ENCODE measurements at regions not wholly inside any gene's neighbourhood (a gene's known extent, or its start where the extent isn't known, plus 50 kb on each side); places are given as distances from the start of the nearest gene placed in this dataset.

DNA sequence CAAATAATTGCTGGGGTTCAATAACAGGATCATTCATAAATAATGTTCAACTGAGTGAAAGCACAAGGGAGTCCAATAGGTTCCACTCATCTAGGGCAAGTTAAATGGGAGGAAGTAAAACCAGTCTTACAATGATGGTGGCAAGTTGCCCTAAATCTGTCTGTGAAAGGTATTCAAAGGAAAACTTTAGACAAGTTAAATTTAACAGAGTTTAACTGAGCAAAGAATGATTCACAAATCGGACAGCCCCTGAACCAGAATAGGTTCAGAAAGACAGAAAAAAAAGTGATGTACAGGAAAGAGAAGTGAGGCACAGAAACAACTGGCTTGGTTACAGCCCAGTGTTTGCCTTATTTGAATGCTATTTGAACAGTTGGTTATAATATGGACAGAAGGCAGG, 183.5 kb upstream of the ADGRL4 start:
- Histone ChIP-seq H3K4me1 (peaks cover 4% of the 10 kb centered on the region), H3K9me3 (replicated peaks) (no peaks in the 10 kb centered on the region), H3K36me3 (no peaks in the 10 kb centered on the region), H3K27ac (replicated peaks) (no peak overlapping the region), H3K4me3 (no peak overlapping the region), H3K27me3 (ENCODE audit: low read depth) (no peaks in the 10 kb centered on the region)
- intact Hi-C loops (cut with micrococcal nuclease): no loop called here
- TF ChIP-seq, protein P1, sequence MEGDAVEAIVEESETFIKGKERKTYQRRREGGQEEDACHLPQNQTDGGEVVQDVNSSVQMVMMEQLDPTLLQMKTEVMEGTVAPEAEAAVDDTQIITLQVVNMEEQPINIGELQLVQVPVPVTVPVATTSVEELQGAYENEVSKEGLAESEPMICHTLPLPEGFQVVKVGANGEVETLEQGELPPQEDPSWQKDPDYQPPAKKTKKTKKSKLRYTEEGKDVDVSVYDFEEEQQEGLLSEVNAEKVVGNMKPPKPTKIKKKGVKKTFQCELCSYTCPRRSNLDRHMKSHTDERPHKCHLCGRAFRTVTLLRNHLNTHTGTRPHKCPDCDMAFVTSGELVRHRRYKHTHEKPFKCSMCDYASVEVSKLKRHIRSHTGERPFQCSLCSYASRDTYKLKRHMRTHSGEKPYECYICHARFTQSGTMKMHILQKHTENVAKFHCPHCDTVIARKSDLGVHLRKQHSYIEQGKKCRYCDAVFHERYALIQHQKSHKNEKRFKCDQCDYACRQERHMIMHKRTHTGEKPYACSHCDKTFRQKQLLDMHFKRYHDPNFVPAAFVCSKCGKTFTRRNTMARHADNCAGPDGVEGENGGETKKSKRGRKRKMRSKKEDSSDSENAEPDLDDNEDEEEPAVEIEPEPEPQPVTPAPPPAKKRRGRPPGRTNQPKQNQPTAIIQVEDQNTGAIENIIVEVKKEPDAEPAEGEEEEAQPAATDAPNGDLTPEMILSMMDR (IDR thresholded peaks at IDR 0.05; ENCODE audit: borderline replicate concordance): no peak
- DNase-seq: no peak

DNA sequence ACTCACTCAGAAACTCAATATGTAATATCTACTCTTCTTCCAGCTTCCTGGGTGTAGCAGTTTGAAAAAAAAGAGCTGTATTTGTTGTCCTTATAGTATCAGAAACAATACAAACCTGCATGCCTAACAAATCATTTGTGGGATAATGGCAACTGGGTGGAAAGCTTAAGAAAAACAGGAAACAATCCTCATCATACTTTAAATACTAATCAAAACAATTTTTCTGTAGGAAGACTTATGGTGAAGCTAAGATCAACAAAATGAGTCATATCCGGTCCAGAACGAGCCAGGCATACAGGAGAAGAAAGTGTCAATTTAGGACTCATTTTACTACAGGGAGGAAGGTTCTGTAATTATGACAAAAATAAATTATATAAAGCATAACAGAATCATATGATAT, 181.8 kb upstream of the ADGRL4 start:
- Histone ChIP-seq H3K27ac (replicated peaks) (no peak overlapping the region), H3K36me3 (no peaks in the 10 kb centered on the region), H3K9me3 (replicated peaks) (no peaks in the 10 kb centered on the region), H3K4me1 (peaks cover 4% of the 10 kb centered on the region), H3K4me3 (no peak overlapping the region), H3K27me3 (ENCODE audit: low read depth) (no peaks in the 10 kb centered on the region)
- TF ChIP-seq, protein P1 (IDR thresholded peaks at IDR 0.05; ENCODE audit: borderline replicate concordance): no peak
- no peak for DNase-seq
- intact Hi-C loops (cut with micrococcal nuclease): no loop called here

DNA sequence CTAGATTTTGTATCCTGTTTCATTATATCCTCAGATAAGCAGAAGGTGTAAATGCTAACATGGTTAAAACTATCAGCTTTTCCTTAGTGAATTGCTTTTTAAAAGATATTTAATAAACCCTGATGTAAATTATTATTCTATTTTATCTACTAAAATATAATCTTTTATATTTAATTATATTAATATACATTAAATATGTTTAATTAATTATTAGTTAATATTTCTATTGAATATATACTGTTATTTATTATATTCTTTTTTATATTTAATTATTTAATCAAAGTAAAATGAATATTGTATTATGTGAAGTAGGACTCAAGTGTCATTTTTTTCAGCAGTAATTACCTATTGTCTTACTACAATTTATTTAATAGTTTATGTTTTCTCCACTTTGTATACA, 179.7 kb upstream of the ADGRL4 start:
- H3K27ac ChIP-seq (replicated peaks): no peak overlapping the region
- no peaks in the 10 kb centered on the region for H3K27me3 ChIP-seq (ENCODE audit: low read depth)
- no peak overlapping the region for H3K4me3 ChIP-seq
- intact Hi-C loops (cut with micrococcal nuclease): no loop called here
- H3K4me1 ChIP-seq: peaks cover 4% of the 10 kb centered on the region
- H3K36me3 ChIP-seq: no peaks in the 10 kb centered on the region
- DNase-seq: no peak
- no peaks in the 10 kb centered on the region for H3K9me3 ChIP-seq (replicated peaks)
- TF ChIP-seq, protein P1 (IDR thresholded peaks at IDR 0.05; ENCODE audit: borderline replicate concordance): no peak

DNA sequence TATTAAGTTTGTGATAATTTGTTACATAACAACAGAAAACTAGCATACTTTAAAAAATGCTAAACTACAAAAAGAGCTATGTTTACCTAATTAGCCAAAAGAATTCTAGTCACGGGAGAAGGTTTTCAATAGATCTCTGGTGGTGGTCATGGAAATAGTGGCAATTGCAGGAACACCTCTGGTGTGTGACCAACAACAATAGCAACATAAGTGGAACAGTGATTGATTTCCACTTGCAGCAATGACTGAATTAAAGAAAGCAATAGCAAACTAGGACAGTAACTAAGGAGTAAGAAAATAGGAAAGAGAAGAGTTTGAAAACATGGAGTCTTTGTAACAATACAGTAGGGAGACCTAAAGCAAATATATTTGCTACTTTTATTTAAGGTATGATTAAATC, 171.3 kb upstream of the ADGRL4 start:
- Histone ChIP-seq H3K4me1 (no peaks in the 10 kb centered on the region), H3K9me3 (replicated peaks) (peaks cover 22% of the 10 kb centered on the region), H3K4me3 (no peak overlapping the region), H3K36me3 (no peaks in the 10 kb centered on the region), H3K27me3 (ENCODE audit: low read depth) (no peaks in the 10 kb centered on the region), H3K27ac (replicated peaks) (no peak overlapping the region)
- intact Hi-C loops (cut with micrococcal nuclease): no loop called here
- TF ChIP-seq, protein P1 (IDR thresholded peaks at IDR 0.05; ENCODE audit: borderline replicate concordance): no peak
- DNase-seq: no peak

DNA sequence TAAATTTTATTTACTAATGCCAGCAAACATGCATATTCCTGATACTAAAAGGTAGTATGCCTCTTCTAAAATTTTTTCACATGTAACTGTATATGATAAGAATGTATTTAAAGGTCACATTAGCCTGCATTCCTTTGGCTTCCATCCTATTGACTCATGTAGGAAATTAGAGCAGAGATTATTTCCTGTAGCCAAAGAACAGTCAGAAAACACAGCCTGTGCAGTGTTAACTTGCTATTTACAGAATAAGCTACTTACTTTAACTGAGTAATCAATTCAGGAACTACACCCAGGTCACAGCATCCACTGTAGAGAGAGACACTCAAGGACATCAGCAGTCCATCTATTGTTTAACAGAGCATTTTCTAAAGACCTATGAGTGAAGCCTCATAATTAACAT, 154.5 kb upstream of the ADGRL4 start:
- H3K9me3 ChIP-seq (replicated peaks): peaks cover 4% of the 10 kb centered on the region
- H3K36me3 ChIP-seq: no peaks in the 10 kb centered on the region
- TF ChIP-seq, protein P1 (IDR thresholded peaks at IDR 0.05; ENCODE audit: borderline replicate concordance): no peak
- no peak overlapping the region for H3K27ac ChIP-seq (replicated peaks)
- no peak for DNase-seq
- intact Hi-C loops (cut with micrococcal nuclease): no loop called here
- no peak overlapping the region for H3K4me3 ChIP-seq
- H3K4me1 ChIP-seq: no peaks in the 10 kb centered on the region
- no peaks in the 10 kb centered on the region for H3K27me3 ChIP-seq (ENCODE audit: low read depth)

DNA sequence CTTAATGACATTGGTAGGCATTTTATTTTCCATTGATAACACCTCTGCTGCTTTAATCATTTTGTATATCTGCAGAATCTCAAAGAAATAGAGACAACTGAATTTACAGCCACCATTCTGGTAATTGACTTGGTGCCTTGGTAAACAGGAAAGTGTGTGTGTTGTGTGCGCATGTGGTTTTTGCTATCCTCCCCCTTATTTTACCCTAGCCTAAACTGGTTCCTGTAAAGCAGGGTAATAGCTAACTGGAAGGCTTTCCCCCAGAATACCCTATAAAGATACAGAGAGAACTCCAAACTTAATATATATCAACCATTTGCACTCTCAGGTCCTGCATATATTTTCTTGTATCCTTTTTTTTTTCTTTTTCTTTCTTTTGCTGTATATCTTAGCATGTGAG, 149.5 kb upstream of the ADGRL4 start:
- H3K36me3 ChIP-seq: no peaks in the 10 kb centered on the region
- intact Hi-C loops (cut with micrococcal nuclease): no loop called here

More for the DNA sequence above, 149.5 kb upstream of the ADGRL4 start:
- no peak for DNase-seq
- TF ChIP-seq, protein P1 (IDR thresholded peaks at IDR 0.05; ENCODE audit: borderline replicate concordance): no peak
- peaks cover 4% of the 10 kb centered on the region for H3K9me3 ChIP-seq (replicated peaks)
- no peaks in the 10 kb centered on the region for H3K27me3 ChIP-seq (ENCODE audit: low read depth)
- no peak overlapping the region for H3K4me3 ChIP-seq
- no peaks in the 10 kb centered on the region for H3K4me1 ChIP-seq
- H3K27ac ChIP-seq (replicated peaks): no peak overlapping the region
